MCF 10A (cell line): ENCODE measurements at regions not wholly inside any gene's neighbourhood (a gene's known extent, or its start where the extent isn't known, plus 50 kb on each side); places are given as distances from the start of the nearest gene placed in this dataset.

Source experiments
- BruUV-seq: library from RNA; stranded (reverse); fragments of 400-500 nt; replicated peaks from 2 replicates; lab custom pipeline; 2021; lab: Mats Ljungman, UMichigan
- CTCF ChIA-PET: fragments of 300-600 bp; sonication (Branson Sonifier 250); formaldehyde crosslinking; extraction: SDS; loops from one replicate; lab custom pipeline; 2021; ENCODE audit warnings: antibody characterized with exemption, inconsistent platforms; lab: Yijun Ruan, JAX
- POLR2A ChIA-PET: fragments of 300-600, 350-650 bp; sonication (Branson Sonifier 250); formaldehyde crosslinking; extraction: SDS; loops from one replicate; lab custom pipeline; 2020; ENCODE audit warnings: antibody characterized with exemption, inconsistent platforms; lab: Yijun Ruan, JAX
- DNase-seq: peaks from one replicate; pipeline ENCODE4 v3.0.0-alpha.2; 2018; ENCODE audit not compliant: unreplicated experiment
- H3K27ac Mint-ChIP-seq: one replicate; pipeline ENCODE4 v1.8.0; 2022; ENCODE audit warnings: mild to moderate bottlenecking, low read depth, mixed read lengths; ENCODE audit not compliant: unreplicated experiment
- H3K27me3 Mint-ChIP-seq: one replicate; pipeline ENCODE4 v1.8.0; 2022; ENCODE audit warnings: mixed read lengths; ENCODE audit not compliant: insufficient read depth, unreplicated experiment
- H3K36me3 Mint-ChIP-seq: one replicate; pipeline ENCODE4 v1.8.0; 2022; ENCODE audit warnings: mild to moderate bottlenecking, moderate library complexity, mixed read lengths; ENCODE audit not compliant: insufficient read depth, unreplicated experiment
- H3K4me1 Mint-ChIP-seq: one replicate; pipeline ENCODE4 v1.8.0; 2022; ENCODE audit warnings: mixed read lengths; ENCODE audit not compliant: insufficient read depth, unreplicated experiment
- H3K4me3 Mint-ChIP-seq: one replicate; pipeline ENCODE4 v1.8.0; 2022; ENCODE audit warnings: mild to moderate bottlenecking, moderate library complexity, mixed read lengths; ENCODE audit not compliant: unreplicated experiment
- H3K9me3 Mint-ChIP-seq: one replicate; pipeline ENCODE4 v1.8.0; 2022; ENCODE audit warnings: mixed read lengths; ENCODE audit not compliant: unreplicated experiment
- CTCF ChIP-seq: fragments of 200-600 bp; IDR thresholded peaks from one replicate; pipeline ENCODE4 v1.8.0; 2022; ENCODE audit warnings: antibody characterized with exemption, mild to moderate bottlenecking; ENCODE audit not compliant: unreplicated experiment
- intact Hi-C: fragments of 100-400 bp; cut with micrococcal nuclease; formaldehyde crosslinking; loops from 2 replicates; pipeline ENCODE4 v1.14.1; 2022

GRCh38 chr16:65917466-65917865 lies 449.0 kb upstream of the CDH5 start:
- no peak overlapping the region for H3K4me3 Mint-ChIP-seq
- no peak overlapping the region for H3K27ac Mint-ChIP-seq
- peaks cover 40% of the 10 kb centered on the region for H3K9me3 Mint-ChIP-seq
- no peak for DNase-seq
- intact Hi-C loops, result no loop called here
- H3K36me3 Mint-ChIP-seq, result no peaks in the 10 kb centered on the region
- TF ChIP-seq CTCF, result no peak
- H3K27me3 Mint-ChIP-seq, result no peaks in the 10 kb centered on the region
- no peaks in the 10 kb centered on the region for H3K4me1 Mint-ChIP-seq
- BruUV-seq, result no TSS peak
- ChIA-PET POLR2A (no interaction called here), CTCF (interaction anchor here (0.7 kb wide), 1 partner anchor 128 kb away, joined by 3 read pairs; no protein-coding TSS in a partner anchor)

- H3K27ac Mint-ChIP-seq, result no peak overlapping the region
- H3K9me3 Mint-ChIP-seq, result peaks cover 40% of the 10 kb centered on the region
- H3K27me3 Mint-ChIP-seq, result no peaks in the 10 kb centered on the region
- POLR2A ChIA-PET, result no interaction called here
- no peaks in the 10 kb centered on the region for H3K4me1 Mint-ChIP-seq
- no peak overlapping the region for H3K4me3 Mint-ChIP-seq
- CTCF ChIA-PET, result interaction anchor here (0.7 kb wide), 1 partner anchor 128 kb away, joined by 3 read pairs; no protein-coding TSS in a partner anchor
- DNase-seq, result no peak
- H3K36me3 Mint-ChIP-seq, result no peaks in the 10 kb centered on the region
- no peak for TF ChIP-seq CTCF
- intact Hi-C loops, result no loop called here
- BruUV-seq, result no TSS peak
Measured at GRCh38 chr16:65916995-65917394, 449.5 kb upstream of the CDH5 start.

- CTCF ChIA-PET, result interaction anchor here (0.6 kb wide), 1 partner anchor 66 kb away, joined by 3 read pairs; no protein-coding TSS in a partner anchor
Measured at GRCh38 chr16:65910291-65910690, 456.2 kb upstream of the CDH5 start.

More at GRCh38 chr16:65910291-65910690, 456.2 kb upstream of the CDH5 start:
- H3K36me3 Mint-ChIP-seq, result peaks cover 7% of the 10 kb centered on the region
- TF ChIP-seq CTCF, result no peak
- POLR2A ChIA-PET, result no interaction called here
- H3K4me3 Mint-ChIP-seq, result no peak overlapping the region
- intact Hi-C loops, result no loop called here
- no peak for DNase-seq
- BruUV-seq, result no TSS peak
- H3K4me1 Mint-ChIP-seq, result no peaks in the 10 kb centered on the region
- H3K27me3 Mint-ChIP-seq, result no peaks in the 10 kb centered on the region
- peaks cover 48% of the 10 kb centered on the region for H3K9me3 Mint-ChIP-seq
- H3K27ac Mint-ChIP-seq, result no peak overlapping the region
